Trophoblast cell (in vitro differentiated cells and primary cell): ENCODE measurements at regions not wholly inside any gene's neighbourhood (a gene's known extent, or its start where the extent isn't known, plus 50 kb on each side); places are given as distances from the start of the nearest gene placed in this dataset.

Experiments
- DNase-seq, 2 donors: peaks; one replicate each; pipeline ENCODE4 v3.0.0-alpha.2; 2016
- H2AFZ ChIP-seq: 2 replicates; pipeline ENCODE4 v1.6.1; 2013; ENCODE audit warnings: low read length, moderate library complexity, mild to moderate bottlenecking; ENCODE audit not compliant: insufficient read depth, poor library complexity
- H2AK5ac ChIP-seq: 2 replicates; pipeline ENCODE4 v1.6.1; 2013; ENCODE audit warnings: mild to moderate bottlenecking, low read length
- H2BK120ac ChIP-seq: 2 replicates; pipeline ENCODE4 v1.6.1; 2013; ENCODE audit warnings: low read length, mild to moderate bottlenecking, moderate library complexity; ENCODE audit not compliant: insufficient read depth, poor library complexity
- H2BK12ac ChIP-seq: 2 replicates; pipeline ENCODE4 v1.6.1; 2013; ENCODE audit warnings: mild to moderate bottlenecking, low read length, moderate library complexity
- H2BK5ac ChIP-seq: 2 replicates; pipeline ENCODE4 v1.6.1; 2013; ENCODE audit warnings: low read length, low read depth, moderate library complexity, mild to moderate bottlenecking; ENCODE audit not compliant: poor library complexity
- H3K14ac ChIP-seq: 2 replicates; pipeline ENCODE4 v1.6.1; 2013; ENCODE audit warnings: mild to moderate bottlenecking, low read length
- H3K18ac ChIP-seq: 2 replicates; pipeline ENCODE4 v1.6.1; 2013; ENCODE audit warnings: mild to moderate bottlenecking, low read length
- H3K23ac ChIP-seq: 2 replicates; pipeline ENCODE4 v1.6.1; 2013; ENCODE audit warnings: low read length
- H3K27ac ChIP-seq: 2 replicates; pipeline ENCODE4 v1.5.1; 2013; ENCODE audit warnings: low read depth, mild to moderate bottlenecking, inconsistent platforms, low read length, moderate library complexity
- H3K27me3 ChIP-seq: 2 replicates; pipeline ENCODE4 v1.6.1; 2013; ENCODE audit warnings: inconsistent platforms, mild to moderate bottlenecking, low read length, moderate library complexity; ENCODE audit not compliant: insufficient read depth
- H3K36me3 ChIP-seq, 2 experiments: 1 replicate in 1 of 2; 2 replicates in 1 of 2; pipeline ENCODE4 v1.6.1; 2013; ENCODE audit warnings: low read length in 2 of 2, mild to moderate bottlenecking in 2 of 2, moderate library complexity in 1 of 2; ENCODE audit not compliant: insufficient read depth in 2 of 2, control insufficient read depth in 1 of 2
- H3K4ac ChIP-seq: 2 replicates; pipeline ENCODE4 v1.6.1; 2013; ENCODE audit warnings: low read depth, mild to moderate bottlenecking, low read length, moderate library complexity
- H3K4me1 ChIP-seq, 2 experiments: 1 replicate in 1 of 2; 2 replicates in 1 of 2; pipeline ENCODE4 v1.6.1; 2013; ENCODE audit warnings: low read length in 2 of 2, mild to moderate bottlenecking in 2 of 2, moderate library complexity in 1 of 2; ENCODE audit not compliant: insufficient read depth in 2 of 2, control insufficient read depth in 1 of 2
- H3K4me2 ChIP-seq: 2 replicates; pipeline ENCODE4 v1.6.1; 2013; ENCODE audit warnings: inconsistent platforms, mild to moderate bottlenecking, low read length, moderate library complexity
- H3K4me3 ChIP-seq: 2 replicates; pipeline ENCODE4 v1.5.1; 2013; ENCODE audit warnings: mild to moderate bottlenecking, low read depth, low read length, inconsistent platforms
- H3K79me1 ChIP-seq: one replicate; pipeline ENCODE4 v1.6.1; 2013; ENCODE audit warnings: low read length
- H3K79me2 ChIP-seq: 2 replicates; pipeline ENCODE4 v1.6.1; 2013; ENCODE audit warnings: low read length, mild to moderate bottlenecking; ENCODE audit not compliant: control insufficient read depth, insufficient read depth, poor library complexity
- H3K9ac ChIP-seq: 2 replicates; pipeline ENCODE4 v1.6.1; 2013; ENCODE audit warnings: mild to moderate bottlenecking, low read length
- H3K9me3 ChIP-seq: 2 replicates; pipeline ENCODE4 v1.6.1; 2013; ENCODE audit warnings: low read depth, mild to moderate bottlenecking, control low read depth, inconsistent platforms, low read length; ENCODE audit not compliant: insufficient read depth
- H4K12ac ChIP-seq: 2 replicates; pipeline ENCODE4 v1.6.1; 2013; ENCODE audit warnings: low read depth, mild to moderate bottlenecking, low read length, moderate library complexity
- H4K8ac ChIP-seq: 2 replicates; pipeline ENCODE4 v1.6.1; 2013; ENCODE audit warnings: low read depth, mild to moderate bottlenecking, low read length, moderate library complexity
- H4K91ac ChIP-seq: one replicate; pipeline ENCODE4 v1.6.1; 2013; ENCODE audit warnings: low read depth, mild to moderate bottlenecking, low read length, moderate library complexity
- WGBS: extraction: QIAGEN DNeasy Blood & Tissue Kit; methylation state at CpG from one replicate; pipeline ENCODE4 v1.1.7; 2013; ENCODE audit warnings: missing lambda C conversion rate; ENCODE audit not compliant: insufficient read length, insufficient coverage; ENCODE audit errors: extremely low coverage; 5-methylcytosine and 5-hydroxymethylcytosine counted together

- no peak overlapping the region for H4K91ac ChIP-seq
- H3K27ac ChIP-seq, result no peak overlapping the region
- H3K4me2 ChIP-seq, result no peak overlapping the region
- WGBS, result no CpG with 5 or more reads among the region's 1 CpG
- no peak overlapping the region for H2AK5ac ChIP-seq
- H3K36me3 ChIP-seq, result no peaks in the 10 kb centered on the region
- no peak overlapping the region for H3K4me3 ChIP-seq
- no peak overlapping the region for H3K14ac ChIP-seq
- no peak overlapping the region for H3K18ac ChIP-seq
- H3K79me2 ChIP-seq, result no peaks in the 10 kb centered on the region
- H4K8ac ChIP-seq, result no peak overlapping the region
- no peak for DNase-seq
- no peak overlapping the region for H2AFZ ChIP-seq
- H2BK12ac ChIP-seq, result no peak overlapping the region
- H3K9ac ChIP-seq, result no peak overlapping the region
- peaks cover 6% of the 10 kb centered on the region for H3K79me1 ChIP-seq
- H3K9me3 ChIP-seq, result peaks cover 2% of the 10 kb centered on the region
- H3K4ac ChIP-seq, result no peak overlapping the region
- H3K23ac ChIP-seq, result no peak overlapping the region
- no peak overlapping the region for H2BK120ac ChIP-seq
- H3K27me3 ChIP-seq, result no peaks in the 10 kb centered on the region
- H3K4me1 ChIP-seq, result peaks cover 7 to 8% of the 10 kb centered on the region in 2 experiments
- no peak overlapping the region for H2BK5ac ChIP-seq
- no peak overlapping the region for H4K12ac ChIP-seq
Observed at GRCh38 chr2:38152913-38153312, 77.0 kb upstream of the CYP1B1 start.

GRCh38 chr2:38152035-38152434 lies 76.1 kb upstream of the CYP1B1 start:
- Histone ChIP-seq H3K79me1 (peaks cover 9% of the 10 kb centered on the region), H3K27me3 (no peaks in the 10 kb centered on the region), H2AFZ (no peak overlapping the region), H3K4me2 (no peak overlapping the region), H4K12ac (no peak overlapping the region), H3K79me2 (no peaks in the 10 kb centered on the region), H3K4ac (no peak overlapping the region), H4K8ac (no peak overlapping the region), H3K18ac (no peak overlapping the region), H2BK120ac (no peak overlapping the region), H4K91ac (no peak overlapping the region), H3K27ac (no peak overlapping the region), H2BK12ac (no peak overlapping the region), H3K9me3 (peaks cover 2% of the 10 kb centered on the region), H3K36me3 (no peaks in the 10 kb centered on the region), H2AK5ac (no peak overlapping the region), H3K23ac (no peak overlapping the region), H3K9ac (no peak overlapping the region), H3K4me1 (peaks cover 5 to 6% of the 10 kb centered on the region in 2 experiments), H3K4me3 (no peak overlapping the region), H3K14ac (no peak overlapping the region), H2BK5ac (no peak overlapping the region)
- WGBS, result no CpG with 5 or more reads among the region's 4 CpGs
- no peak for DNase-seq

- Histone ChIP-seq H2AK5ac (peak overlapping the region; percentile 18), H3K23ac (no peak overlapping the region)
Observed at GRCh38 chr2:38149531-38149930, 73.6 kb upstream of the CYP1B1 start.

GRCh38 chr2:38148501-38148900 lies 72.5 kb upstream of the CYP1B1 start:
- no peak overlapping the region for H3K4me2 ChIP-seq
- no peak overlapping the region for H3K23ac ChIP-seq
- H3K14ac ChIP-seq, result no peak overlapping the region
- no peak overlapping the region for H3K27ac ChIP-seq
- no peak overlapping the region for H3K18ac ChIP-seq
- no peak overlapping the region for H4K12ac ChIP-seq
- no peaks in the 10 kb centered on the region for H3K79me2 ChIP-seq
- H2AK5ac ChIP-seq, result no peak overlapping the region
- peaks cover 7 to 8% of the 10 kb centered on the region in 2 experiments for H3K4me1 ChIP-seq
- H3K9me3 ChIP-seq, result no peaks in the 10 kb centered on the region
- H3K9ac ChIP-seq, result no peak overlapping the region
- peaks cover 18% of the 10 kb centered on the region for H3K79me1 ChIP-seq
- H2BK120ac ChIP-seq, result peak overlapping the region; percentile 76
- H3K4ac ChIP-seq, result no peak overlapping the region
- DNase-seq, result peak; percentile 25 to 78
- no CpG with 5 or more reads among the region's 5 CpGs for WGBS
- H3K36me3 ChIP-seq, result no peaks in the 10 kb centered on the region
- no peak overlapping the region for H3K4me3 ChIP-seq
- H4K91ac ChIP-seq, result peak overlapping the region; percentile 40
- no peak overlapping the region for H4K8ac ChIP-seq
- peak overlapping the region; percentile 43 for H2BK12ac ChIP-seq
- peak overlapping the region; percentile 29 for H2BK5ac ChIP-seq
- H2AFZ ChIP-seq, result no peak overlapping the region
- no peaks in the 10 kb centered on the region for H3K27me3 ChIP-seq

More at GRCh38 chr2:38149531-38149930, 73.6 kb upstream of the CYP1B1 start:
- Histone ChIP-seq H3K9me3 (peaks cover 2% of the 10 kb centered on the region), H3K4me1 (peaks cover 8 to 10% of the 10 kb centered on the region in 2 experiments), H3K4me3 (no peak overlapping the region), H3K4ac (no peak overlapping the region), H3K27ac (no peak overlapping the region), H3K4me2 (no peak overlapping the region), H3K27me3 (no peaks in the 10 kb centered on the region), H3K79me2 (no peaks in the 10 kb centered on the region), H2BK5ac (peak overlapping the region; percentile 26), H3K14ac (peak overlapping the region; percentile 39), H3K36me3 (no peaks in the 10 kb centered on the region), H2AFZ (no peak overlapping the region), H3K9ac (no peak overlapping the region), H3K18ac (peak overlapping the region; percentile 46), H4K8ac (no peak overlapping the region), H2BK12ac (peak overlapping the region; percentile 74), H3K79me1 (peaks cover 18% of the 10 kb centered on the region), H4K91ac (peak overlapping the region; percentile 59), H2BK120ac (peak overlapping the region; percentile 62), H4K12ac (no peak overlapping the region)
- no peak for DNase-seq
- no CpG with 5 or more reads among the region's 2 CpGs for WGBS
